BE2C (cell line): ENCODE measurements at regions not wholly inside any gene's neighbourhood (a gene's known extent, or its start where the extent isn't known, plus 50 kb on each side); places are given as distances from the start of the nearest gene placed in this dataset.

ENCODE experiments used
- DNase-seq: peaks from one replicate; pipeline ENCODE4 v3.0.0-alpha.2; 2020
- H3K27me3 ChIP-seq: fragments of 250-450 bp; sonication (Bioruptor Pico); 2 replicates; pipeline ENCODE4 v1.5.1; 2020; ENCODE audit warnings: mild to moderate bottlenecking
- H3K36me3 ChIP-seq: fragments of 250-450 bp; sonication (Bioruptor Pico); 2 replicates; pipeline ENCODE4 v1.5.1; 2020; ENCODE audit warnings: mild to moderate bottlenecking
- H3K4me1 ChIP-seq: fragments of 250-450 bp; sonication (Bioruptor Pico); 2 replicates; pipeline ENCODE4 v1.5.1; 2020
- H3K4me3 ChIP-seq: 2 replicates; pipeline ENCODE4 v1.5.1; 2011; ENCODE audit warnings: low read depth, low read length
- H3K9me3 ChIP-seq: fragments of 250-450 bp; sonication (Bioruptor Pico); 2 replicates; pipeline ENCODE4 v1.5.1; 2020
- TF ChIP-seq, protein P1 (sequence below): IDR thresholded peaks from 2 replicates; pipeline ENCODE4 v1.5.1; 2012; ENCODE audit warnings: mild to moderate bottlenecking, low read depth, low read length

GRCh38 chr3:73765878-73766545 is 141.3 kb upstream of the PDZRN3 start:
- H3K4me3 ChIP-seq: no peak overlapping the region
- no peak for DNase-seq
- TF ChIP-seq, protein P1, sequence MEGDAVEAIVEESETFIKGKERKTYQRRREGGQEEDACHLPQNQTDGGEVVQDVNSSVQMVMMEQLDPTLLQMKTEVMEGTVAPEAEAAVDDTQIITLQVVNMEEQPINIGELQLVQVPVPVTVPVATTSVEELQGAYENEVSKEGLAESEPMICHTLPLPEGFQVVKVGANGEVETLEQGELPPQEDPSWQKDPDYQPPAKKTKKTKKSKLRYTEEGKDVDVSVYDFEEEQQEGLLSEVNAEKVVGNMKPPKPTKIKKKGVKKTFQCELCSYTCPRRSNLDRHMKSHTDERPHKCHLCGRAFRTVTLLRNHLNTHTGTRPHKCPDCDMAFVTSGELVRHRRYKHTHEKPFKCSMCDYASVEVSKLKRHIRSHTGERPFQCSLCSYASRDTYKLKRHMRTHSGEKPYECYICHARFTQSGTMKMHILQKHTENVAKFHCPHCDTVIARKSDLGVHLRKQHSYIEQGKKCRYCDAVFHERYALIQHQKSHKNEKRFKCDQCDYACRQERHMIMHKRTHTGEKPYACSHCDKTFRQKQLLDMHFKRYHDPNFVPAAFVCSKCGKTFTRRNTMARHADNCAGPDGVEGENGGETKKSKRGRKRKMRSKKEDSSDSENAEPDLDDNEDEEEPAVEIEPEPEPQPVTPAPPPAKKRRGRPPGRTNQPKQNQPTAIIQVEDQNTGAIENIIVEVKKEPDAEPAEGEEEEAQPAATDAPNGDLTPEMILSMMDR: no peak

GRCh38 chr3:73762855-73763254 is 138.1 kb upstream of the PDZRN3 start:
- Histone ChIP-seq H3K9me3 (no peaks in the 10 kb centered on the region), H3K27me3 (no peaks in the 10 kb centered on the region), H3K4me3 (no peak overlapping the region), H3K36me3 (no peaks in the 10 kb centered on the region), H3K4me1 (no peaks in the 10 kb centered on the region)
- no peak for DNase-seq
- TF ChIP-seq, protein P1: no peak

More at GRCh38 chr3:73765878-73766545, 141.3 kb upstream of the PDZRN3 start:
- Histone ChIP-seq H3K4me1 (no peaks in the 10 kb centered on the region), H3K9me3 (no peaks in the 10 kb centered on the region), H3K36me3 (no peaks in the 10 kb centered on the region), H3K27me3 (no peaks in the 10 kb centered on the region)

DNA sequence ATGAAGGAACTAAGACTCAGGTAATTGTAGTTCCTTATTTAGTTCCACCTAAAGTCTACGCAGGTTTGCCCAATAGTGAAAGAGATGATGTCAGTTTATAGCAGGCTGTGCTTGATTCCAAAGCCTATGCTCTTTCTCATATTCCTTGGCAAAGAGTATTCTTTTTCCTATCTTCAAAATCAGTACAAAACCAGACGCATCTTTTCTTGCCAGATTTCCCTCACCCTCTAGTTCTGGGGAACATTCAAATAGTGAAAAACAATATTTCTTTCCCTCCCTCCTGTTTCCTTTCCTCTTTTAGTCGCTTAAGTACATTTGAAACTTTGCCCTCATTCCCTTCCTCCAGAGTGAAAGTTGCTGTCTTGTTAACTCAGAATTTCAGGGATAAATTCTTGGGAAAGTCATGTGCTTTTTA is 134.6 kb upstream of the PDZRN3 start:
- Histone ChIP-seq H3K9me3 (no peaks in the 10 kb centered on the region), H3K27me3 (no peaks in the 10 kb centered on the region), H3K4me3 (no peak overlapping the region), H3K4me1 (no peaks in the 10 kb centered on the region), H3K36me3 (no peaks in the 10 kb centered on the region)
- no peak for DNase-seq
- TF ChIP-seq, protein P1: no peak

GRCh38 chr3:73757536-73757935 is 132.8 kb upstream of the PDZRN3 start:
- H3K4me3 ChIP-seq: no peak overlapping the region
- H3K27me3 ChIP-seq: no peaks in the 10 kb centered on the region
- TF ChIP-seq, protein P1: no peak
- no peaks in the 10 kb centered on the region for H3K36me3 ChIP-seq
- no peak for DNase-seq
- H3K9me3 ChIP-seq: no peaks in the 10 kb centered on the region
- no peaks in the 10 kb centered on the region for H3K4me1 ChIP-seq

GRCh38 chr3:73753985-73754384 is 129.2 kb upstream of the PDZRN3 start:
- Histone ChIP-seq H3K4me3 (no peak overlapping the region), H3K36me3 (no peaks in the 10 kb centered on the region), H3K9me3 (no peaks in the 10 kb centered on the region), H3K4me1 (no peaks in the 10 kb centered on the region), H3K27me3 (no peaks in the 10 kb centered on the region)
- no peak for DNase-seq
- TF ChIP-seq, protein P1: no peak

DNA sequence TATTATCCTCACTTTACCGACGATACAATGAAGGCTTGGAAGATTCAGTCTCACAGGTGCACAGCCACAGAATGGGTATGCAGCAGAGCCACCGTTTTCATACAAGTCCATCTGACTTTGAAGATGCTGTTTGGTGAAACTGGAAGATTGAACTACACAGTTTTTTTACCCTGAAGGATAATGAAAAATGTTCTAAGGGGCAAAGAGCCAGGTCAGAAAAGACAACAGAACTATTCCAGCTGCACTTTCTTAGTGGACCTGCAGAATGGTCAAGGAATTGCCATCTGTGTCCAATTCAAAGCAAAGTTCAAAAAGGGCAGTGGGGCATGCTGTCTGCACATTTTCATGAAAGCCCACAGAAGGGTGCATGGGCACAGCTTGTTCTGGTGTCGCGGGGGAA is 127.6 kb upstream of the PDZRN3 start:
- no peak for DNase-seq
- no peak overlapping the region for H3K4me3 ChIP-seq
- TF ChIP-seq, protein P1: no peak
- H3K4me1 ChIP-seq: no peaks in the 10 kb centered on the region
- H3K27me3 ChIP-seq: no peaks in the 10 kb centered on the region
- H3K9me3 ChIP-seq: no peaks in the 10 kb centered on the region
- H3K36me3 ChIP-seq: no peaks in the 10 kb centered on the region
